SH-SY5Y (cell line): ENCODE measurements at regions not wholly inside any gene's neighbourhood (a gene's known extent, or its start where the extent isn't known, plus 50 kb on each side); places are given as distances from the start of the nearest gene placed in this dataset.

Experiments
- GATA2 ChIP-seq: IDR thresholded peaks from 2 replicates; pipeline ENCODE4 v1.6.1; 2011; ENCODE audit warnings: mild to moderate bottlenecking, low read depth, low read length
- GATA3 ChIP-seq: IDR thresholded peaks from 2 replicates; pipeline ENCODE4 v1.6.1; 2011; ENCODE audit warnings: low read depth, mild to moderate bottlenecking, low read length, moderate library complexity

GRCh38 chr10:78438907-78439809 lies 405.5 kb downstream of the RPS24 start:
- TF ChIP-seq GATA2, result no peak; the same call in 1 of the 2 replicates
- no peak for TF ChIP-seq GATA3
